Astrocyte of the hippocampus (primary cell): ENCODE measurements at regions not wholly inside any gene's neighbourhood (a gene's known extent, or its start where the extent isn't known, plus 50 kb on each side); places are given as distances from the start of the nearest gene placed in this dataset.

Source experiments
- DNase-seq: peaks from one replicate; pipeline ENCODE4 v3.0.0; 2011; ENCODE audit warnings: low read depth, low spot score

DNA sequence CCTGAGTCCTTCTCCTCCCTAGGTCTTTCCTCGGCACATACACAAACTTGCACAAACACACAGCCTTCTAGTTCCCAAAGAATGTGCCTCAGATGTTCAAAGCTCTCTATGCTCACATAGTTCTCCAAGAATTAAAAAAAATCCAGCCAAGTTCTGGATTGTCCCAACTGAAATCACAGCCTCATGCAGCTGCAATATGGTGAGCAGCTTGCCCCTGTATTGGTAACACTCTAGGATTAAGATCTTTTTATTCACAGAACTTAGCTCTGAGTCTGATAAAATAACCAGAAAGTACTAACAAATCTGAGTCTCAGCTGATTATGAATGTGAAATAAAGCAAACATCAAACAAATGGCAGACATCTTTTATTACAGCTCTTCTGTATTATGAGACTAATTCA is 604.8 kb upstream of the PFKP start:
- no peak for DNase-seq

- DNase-seq, result no peak
Measured at GRCh38 chr10:2460812-2461211, 606.5 kb upstream of the PFKP start.

DNA sequence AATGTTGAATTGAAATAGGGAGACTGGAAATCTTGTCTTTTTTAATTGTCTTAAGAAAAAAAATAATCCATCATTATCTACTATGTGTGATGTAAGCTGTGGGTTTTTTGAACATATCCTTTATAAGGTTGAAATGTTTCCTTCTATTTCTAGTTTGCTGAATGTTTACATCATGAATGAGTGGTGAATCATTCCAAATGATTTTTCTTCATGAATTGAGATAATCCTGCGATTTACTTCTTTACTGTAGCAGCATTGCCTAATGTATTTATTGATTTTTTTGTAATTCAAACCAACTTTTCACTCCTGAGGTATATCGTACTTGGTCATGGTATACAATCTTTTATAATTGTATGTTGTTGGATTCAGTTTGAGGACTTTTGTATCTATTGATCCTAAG is 607.6 kb upstream of the PFKP start:
- DNase-seq, result no peak

- DNase-seq, result no peak
Measured at GRCh38 chr10:2456834-2457233, 610.5 kb upstream of the PFKP start.

- no peak for DNase-seq
Measured at GRCh38 chr10:2445370-2445769, 622.0 kb upstream of the PFKP start.

- no peak for DNase-seq
Measured at GRCh38 chr10:2439983-2440382, 627.4 kb upstream of the PFKP start.

- no peak for DNase-seq
Measured at GRCh38 chr10:2439000-2439399, 628.3 kb upstream of the PFKP start.

DNA sequence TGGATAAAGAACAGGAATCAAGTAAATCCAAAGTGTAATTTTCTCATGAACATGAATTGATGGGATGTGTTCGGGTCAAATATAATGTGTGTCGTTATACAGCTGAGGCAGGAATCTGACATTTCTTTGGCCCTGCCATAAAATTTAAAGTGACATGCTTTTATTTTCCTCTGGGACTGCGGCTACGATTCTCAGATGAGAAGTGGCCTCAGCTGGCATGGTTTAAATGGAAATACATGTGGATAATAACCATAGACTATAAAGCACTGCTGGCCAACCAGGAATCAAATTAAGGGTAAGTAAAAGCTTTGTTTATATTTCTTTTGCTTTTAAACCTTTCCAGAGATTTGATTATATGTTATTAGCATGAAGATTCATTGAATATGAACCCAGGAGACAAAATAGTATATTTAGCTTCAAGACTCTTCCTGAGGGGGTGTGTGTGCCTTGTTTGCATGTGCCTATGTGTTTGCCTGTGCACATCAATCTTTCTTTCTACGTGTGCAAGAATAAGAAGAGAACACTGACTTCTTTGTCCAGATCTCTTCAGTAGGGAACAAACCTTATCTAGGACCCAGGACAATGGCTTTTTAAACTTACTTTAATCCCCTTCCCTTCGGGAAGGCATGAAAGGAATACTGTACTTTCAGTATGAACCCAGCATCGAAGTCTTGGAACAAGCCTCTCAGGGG is 629.0 kb upstream of the PFKP start:
- DNase-seq, result no peak

GRCh38 chr10:2436933-2437332 is 630.4 kb upstream of the PFKP start:
- DNase-seq, result no peak

DNA sequence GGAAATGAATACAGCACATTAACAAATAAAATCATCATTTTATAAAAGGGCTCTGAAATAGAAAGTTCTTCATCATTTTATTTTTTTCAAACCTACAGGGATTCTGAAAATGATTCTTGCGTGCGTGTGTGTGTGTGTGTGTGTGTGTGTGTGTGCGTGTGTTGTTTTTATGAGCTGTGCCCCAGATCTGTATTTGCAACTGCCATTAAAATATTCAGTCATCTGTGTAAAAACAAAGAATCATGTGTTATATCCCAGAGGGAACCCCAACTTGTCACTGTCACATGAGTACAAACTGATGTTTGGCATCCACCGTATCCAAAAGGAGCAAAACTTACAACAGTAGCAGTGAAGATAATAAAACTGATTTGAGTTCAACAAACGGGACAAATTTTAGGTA is 635.4 kb upstream of the PFKP start:
- DNase-seq, result no peak

DNA sequence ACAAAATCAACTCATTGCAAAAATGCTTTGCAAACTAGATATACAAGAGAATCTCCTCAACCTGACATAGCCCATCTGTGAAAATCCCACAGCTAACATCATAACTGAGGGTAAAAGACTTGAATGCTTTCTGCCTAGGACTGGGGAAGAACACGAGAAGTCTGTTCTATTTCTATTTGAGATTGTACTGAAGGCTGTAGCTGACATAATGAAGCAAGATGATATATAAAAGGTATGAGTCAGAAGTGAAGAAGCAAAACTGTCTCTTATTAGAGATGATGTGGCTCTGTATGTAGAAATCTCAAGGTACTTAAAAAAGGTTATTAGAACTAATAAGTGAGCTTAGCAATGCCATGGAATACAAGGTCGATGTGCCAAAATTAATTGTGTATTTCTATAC is 639.9 kb upstream of the PFKP start:
- no peak for DNase-seq

DNA sequence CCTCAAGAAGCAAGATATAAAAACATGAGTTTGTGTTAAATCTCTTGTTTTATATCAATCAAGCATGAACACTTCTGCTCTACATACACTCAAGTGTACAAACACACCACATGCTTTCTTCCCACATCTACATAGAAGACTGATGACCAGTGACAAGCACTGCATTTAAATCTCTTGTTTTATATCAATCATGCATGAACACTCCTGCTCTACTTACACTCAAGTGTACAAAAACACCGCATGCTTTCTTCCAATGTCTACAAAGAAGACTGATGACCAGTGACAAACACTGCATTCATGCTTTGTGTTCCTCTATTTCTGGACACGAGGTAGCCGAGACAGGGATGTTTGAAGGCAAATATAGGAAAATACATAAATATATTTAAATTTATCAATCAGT is 642.0 kb upstream of the PFKP start:
- no peak for DNase-seq

- no peak for DNase-seq
Measured at GRCh38 chr10:2414562-2414961, 652.8 kb upstream of the PFKP start.

GRCh38 chr10:2414039-2414438 is 653.3 kb upstream of the PFKP start:
- DNase-seq, result no peak

- no peak for DNase-seq
Measured at GRCh38 chr10:2410049-2410448, 657.3 kb upstream of the PFKP start.

DNA sequence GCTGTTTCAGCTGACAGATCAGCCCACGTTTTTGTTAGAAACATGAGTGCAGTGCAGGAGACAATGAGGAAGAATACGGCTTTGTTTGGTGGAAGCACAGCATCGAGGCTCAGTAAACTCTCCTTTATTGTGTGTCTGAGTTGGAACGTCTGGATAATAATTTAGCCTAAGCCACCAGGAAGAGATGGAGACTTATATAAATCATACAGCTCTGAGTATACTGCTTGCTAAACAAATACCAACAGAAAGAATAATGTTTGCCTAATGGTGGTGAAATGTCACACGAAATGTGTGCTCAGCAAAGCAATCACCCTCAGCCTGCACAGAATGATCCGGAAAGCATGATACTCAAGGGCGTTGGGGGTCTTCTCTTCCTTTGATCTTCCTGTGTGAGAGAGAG is 664.1 kb upstream of the ADARB2 start:
- DNase-seq, result no peak

DNA sequence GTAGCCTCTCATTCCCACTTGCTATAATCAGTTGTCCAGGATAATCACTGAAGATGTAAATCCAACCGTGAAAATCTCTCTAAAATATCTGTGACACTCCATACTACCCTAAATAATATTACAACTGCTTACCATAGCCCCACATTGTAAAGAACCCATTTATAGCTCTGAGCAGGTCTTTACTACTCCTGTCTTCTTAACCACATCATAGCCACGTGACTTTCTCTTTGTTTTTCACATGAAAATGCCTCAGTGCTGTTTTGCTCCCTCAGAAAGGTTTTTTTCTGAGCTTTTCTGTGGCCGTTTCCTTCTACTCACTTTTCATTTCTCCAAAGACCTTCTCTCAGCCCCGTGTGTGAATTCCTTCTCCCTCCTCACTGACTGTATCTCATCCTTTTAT is 662.2 kb upstream of the ADARB2 start:
- no peak for DNase-seq

- DNase-seq, result no peak
Measured at GRCh38 chr10:2392145-2392812, 655.0 kb upstream of the ADARB2 start.

DNA sequence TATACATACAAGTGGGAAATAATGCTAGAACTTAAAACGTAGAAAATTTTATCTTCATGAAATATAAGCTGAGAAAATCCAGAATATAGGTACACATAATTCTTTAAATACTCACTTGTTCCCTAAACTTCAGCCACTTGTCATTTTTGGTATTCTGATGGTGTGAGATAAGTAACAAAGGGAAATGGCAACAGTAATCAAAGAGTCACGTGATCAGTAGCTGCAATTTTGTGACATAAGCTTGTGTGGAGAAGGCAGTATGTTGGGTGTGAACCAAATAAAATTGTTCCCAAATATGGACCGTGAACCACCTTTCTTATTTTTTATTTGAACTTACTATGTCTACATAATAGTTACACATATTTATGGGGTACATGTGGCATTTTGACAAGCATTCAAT is 650.3 kb upstream of the ADARB2 start:
- no peak for DNase-seq

- DNase-seq, result no peak
Measured at GRCh38 chr10:2387261-2387660, 649.9 kb upstream of the ADARB2 start.

- no peak for DNase-seq
Measured at GRCh38 chr10:2380218-2380617, 642.9 kb upstream of the ADARB2 start.

DNA sequence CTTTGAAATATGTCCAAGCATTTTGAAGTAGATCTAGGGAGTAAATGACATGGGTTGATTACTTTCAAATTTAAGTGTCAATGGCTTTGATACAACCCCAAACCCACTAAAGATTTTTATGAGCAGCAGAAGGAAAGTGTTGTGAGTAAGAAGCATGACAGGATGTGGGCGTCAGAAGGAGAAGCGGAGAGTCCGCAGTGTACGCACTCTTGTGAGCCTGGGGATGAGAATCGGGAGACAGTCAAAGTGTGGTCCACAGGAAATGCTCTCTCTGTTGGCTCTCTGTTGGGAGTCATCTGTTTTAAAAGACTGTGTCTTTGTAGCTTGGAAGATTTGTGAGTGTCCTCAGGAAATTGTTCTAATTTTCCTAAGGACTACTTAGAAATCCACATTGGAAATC is 629.8 kb upstream of the ADARB2 start:
- DNase-seq, result no peak

GRCh38 chr10:2366264-2366931 is 629.1 kb upstream of the ADARB2 start:
- DNase-seq, result no peak
